ENCODE measurements at regions not wholly inside any gene's neighbourhood (a gene's known extent, or its start where the extent isn't known, plus 50 kb on each side); places are given as distances from the start of the nearest gene placed in this dataset.

DNA sequence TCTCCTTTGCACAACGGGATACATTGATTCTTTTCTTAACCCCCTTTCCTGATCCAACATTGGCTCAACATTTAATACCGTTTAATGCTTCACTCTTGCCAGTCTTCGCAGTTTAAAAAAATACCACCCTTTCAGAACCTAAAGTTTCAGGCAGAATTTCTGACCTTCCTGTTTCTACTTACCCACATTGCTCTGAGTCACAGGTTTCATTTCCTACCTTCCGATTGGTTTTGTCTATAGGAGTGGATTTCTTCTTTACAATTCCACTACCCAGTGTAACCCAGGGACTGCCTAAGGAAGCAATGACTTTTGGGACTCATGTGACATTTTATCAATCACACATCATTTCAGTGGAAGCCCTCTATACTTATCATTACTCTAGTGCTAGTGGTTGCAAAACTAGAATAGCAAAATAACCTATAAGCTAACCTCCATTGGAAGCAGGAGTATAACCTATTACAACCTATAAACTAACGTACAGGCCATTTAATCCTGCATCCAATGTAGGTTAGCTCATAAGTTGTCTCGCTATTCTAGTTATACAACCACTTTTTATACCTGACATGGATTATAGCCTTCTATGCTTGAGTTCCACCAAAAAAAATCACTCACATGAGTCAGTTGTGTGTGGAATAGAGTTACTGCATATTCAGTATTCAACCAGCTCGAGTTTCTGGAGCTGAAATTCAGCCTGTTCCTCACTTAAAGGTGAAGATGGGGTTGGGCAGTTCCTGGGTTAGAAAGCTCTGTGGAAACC lies 64.9 kb upstream of the KITLG start:
- DNase-seq (ENCODE audit: low read depth, low spot score), result no peak

DNA sequence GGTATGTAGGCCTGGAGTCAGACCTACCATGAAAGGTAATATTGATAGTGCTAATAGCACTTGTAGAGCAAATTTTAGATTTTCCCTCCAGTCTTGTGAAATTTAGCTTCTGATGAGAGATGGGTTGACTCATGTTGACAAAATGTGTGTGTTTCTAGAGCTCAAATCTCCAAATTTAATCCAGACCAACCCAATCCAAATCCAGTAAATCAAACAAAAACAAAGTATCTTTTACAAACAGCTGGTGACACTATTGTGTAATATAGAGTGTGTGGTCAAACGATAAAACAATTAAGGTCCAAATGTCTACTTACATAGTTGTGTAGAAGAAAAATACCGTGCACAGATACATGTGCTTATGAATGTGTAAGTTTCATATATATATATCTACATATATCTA lies 63.4 kb upstream of the KITLG start:
- no peak for DNase-seq (ENCODE audit: low read depth, low spot score)

DNA sequence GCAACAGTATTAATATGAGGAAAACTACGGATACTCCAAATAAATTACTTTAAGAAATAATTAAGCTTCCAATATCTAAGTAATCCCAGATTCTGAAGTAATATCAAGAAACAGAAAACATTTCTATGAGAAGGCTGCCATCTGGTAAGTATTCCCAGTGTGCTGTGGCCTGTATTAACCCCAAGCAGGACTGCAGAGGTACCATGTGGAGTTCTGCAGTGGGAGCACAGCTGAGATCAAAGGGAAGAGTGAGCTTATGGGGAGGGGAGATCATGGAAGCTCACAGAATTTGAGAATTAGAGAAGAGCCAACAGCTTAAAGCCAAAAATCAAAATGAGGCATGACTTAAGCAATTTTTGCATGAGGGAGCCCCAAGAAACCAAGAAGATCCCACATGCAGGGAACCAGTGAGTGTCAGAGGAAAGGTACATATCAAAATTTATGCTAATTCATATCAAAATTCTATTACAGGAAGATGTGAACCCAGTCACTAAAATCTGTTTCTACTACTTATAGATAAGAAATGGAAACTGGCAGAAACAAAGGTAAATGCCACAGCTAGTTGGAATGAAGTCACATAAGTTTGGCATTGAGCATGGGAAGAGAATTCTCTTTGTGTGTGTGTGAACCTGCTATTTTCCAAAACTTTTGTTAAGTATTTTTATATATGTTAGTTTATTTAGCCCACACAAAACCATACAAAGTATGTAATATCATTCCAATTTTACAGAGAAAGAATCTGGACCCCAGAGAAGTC lies 62.6 kb upstream of the KITLG start:
- DNase-seq (ENCODE audit: low read depth, low spot score), result no peak

GRCh38 chr12:88638966-88639760 lies 58.9 kb upstream of the KITLG start:
- no peak for DNase-seq (ENCODE audit: low read depth, low spot score)

- no peak for DNase-seq (ENCODE audit: low read depth, low spot score)
Observed at GRCh38 chr12:88638388-88638787, 58.1 kb upstream of the KITLG start.

GRCh38 chr12:88634008-88634407 lies 53.7 kb upstream of the KITLG start:
- DNase-seq (ENCODE audit: low read depth, low spot score), result no peak

- no peak for DNase-seq (ENCODE audit: low read depth, low spot score)
Observed at GRCh38 chr12:88633312-88633711, 53.0 kb upstream of the KITLG start.

DNA sequence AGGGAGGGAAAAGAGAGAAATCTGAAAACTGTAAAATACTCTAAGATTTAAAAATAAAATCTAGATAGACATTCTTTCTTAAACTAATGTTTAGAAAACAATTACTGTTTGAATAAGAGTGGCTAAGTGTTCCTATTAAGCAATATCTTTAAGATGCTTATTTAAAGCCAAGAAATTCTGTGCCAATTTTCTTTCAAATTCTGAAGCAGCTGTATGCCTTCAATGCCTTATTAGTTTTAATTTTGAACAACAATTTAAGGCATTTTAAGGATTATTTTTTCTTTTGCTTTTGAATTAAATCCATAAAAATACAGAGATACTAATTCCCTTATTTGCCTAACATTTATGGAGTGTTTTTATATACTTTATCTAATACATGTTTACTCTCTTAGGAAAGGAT lies 50.3 kb upstream of the KITLG start:
- DNase-seq (ENCODE audit: low read depth, low spot score), result no peak

Data from activated naive CD8-positive, alpha-beta T cell treated with anti-CD3 and anti-CD28 coated beads, Interleukin-2, amount 50 U/mL, for 16 hours (primary cell).